ENCODE measurements at regions not wholly inside any gene's neighbourhood (a gene's known extent, or its start where the extent isn't known, plus 50 kb on each side); places are given as distances from the start of the nearest gene placed in this dataset.

GRCh38 chr3:77898621-77899020, 858.7 kb downstream of the ROBO2 start:
- TF ChIP-seq CTCF (IDR thresholded peaks at IDR 0.05) = no peak
- DNase-seq (ENCODE audit: low spot score) = no peak
- H3K27me3 Mint-ChIP-seq (ENCODE audit: low read depth) = no peaks in the 10 kb centered on the region
- no peaks in the 10 kb centered on the region for H3K9me3 Mint-ChIP-seq (ENCODE audit: low read depth)
- H3K4me1 Mint-ChIP-seq (ENCODE audit: low read depth) = no peaks in the 10 kb centered on the region
- H3K4me3 Mint-ChIP-seq (ENCODE audit: unreplicated experiment) = no peak overlapping the region
- H3K36me3 Mint-ChIP-seq (ENCODE audit: low read depth) = no peaks in the 10 kb centered on the region
- no peak overlapping the region for H3K27ac Mint-ChIP-seq (ENCODE audit: unreplicated experiment)

- H3K4me3 Mint-ChIP-seq (ENCODE audit: unreplicated experiment) = no peak overlapping the region
- no peaks in the 10 kb centered on the region for H3K36me3 Mint-ChIP-seq (ENCODE audit: low read depth)
- H3K27me3 Mint-ChIP-seq (ENCODE audit: low read depth) = no peaks in the 10 kb centered on the region
- DNase-seq (ENCODE audit: low spot score) = no peak
- no peak for TF ChIP-seq CTCF (IDR thresholded peaks at IDR 0.05)
- H3K27ac Mint-ChIP-seq (ENCODE audit: unreplicated experiment) = no peak overlapping the region
- no peaks in the 10 kb centered on the region for H3K9me3 Mint-ChIP-seq (ENCODE audit: low read depth)
- no peaks in the 10 kb centered on the region for H3K4me1 Mint-ChIP-seq (ENCODE audit: low read depth)
Measured at GRCh38 chr3:77902675-77903074, 862.8 kb downstream of the ROBO2 start.

GRCh38 chr3:77906102-77906709, 866.3 kb downstream of the ROBO2 start:
- no peaks in the 10 kb centered on the region for H3K36me3 Mint-ChIP-seq (ENCODE audit: low read depth)
- no peaks in the 10 kb centered on the region for H3K4me1 Mint-ChIP-seq (ENCODE audit: low read depth)
- H3K27me3 Mint-ChIP-seq (ENCODE audit: low read depth) = no peaks in the 10 kb centered on the region
- H3K4me3 Mint-ChIP-seq (ENCODE audit: unreplicated experiment) = no peak overlapping the region
- no peak overlapping the region for H3K27ac Mint-ChIP-seq (ENCODE audit: unreplicated experiment)
- H3K9me3 Mint-ChIP-seq (ENCODE audit: low read depth) = no peaks in the 10 kb centered on the region
- DNase-seq (ENCODE audit: low spot score) = no peak
- no peak for TF ChIP-seq CTCF (IDR thresholded peaks at IDR 0.05)

- H3K4me3 Mint-ChIP-seq (ENCODE audit: unreplicated experiment) = no peak overlapping the region
- H3K27ac Mint-ChIP-seq (ENCODE audit: unreplicated experiment) = no peak overlapping the region
- no peaks in the 10 kb centered on the region for H3K9me3 Mint-ChIP-seq (ENCODE audit: low read depth)
- TF ChIP-seq CTCF (IDR thresholded peaks at IDR 0.05) = no peak
- H3K36me3 Mint-ChIP-seq (ENCODE audit: low read depth) = peaks cover 2% of the 10 kb centered on the region
- no peaks in the 10 kb centered on the region for H3K4me1 Mint-ChIP-seq (ENCODE audit: low read depth)
- H3K27me3 Mint-ChIP-seq (ENCODE audit: low read depth) = no peaks in the 10 kb centered on the region
- no peak for DNase-seq (ENCODE audit: low spot score)
Measured at GRCh38 chr3:77913524-77914174, 873.8 kb downstream of the ROBO2 start.

GRCh38 chr3:77915336-77915735, 875.4 kb downstream of the ROBO2 start:
- peaks cover 2% of the 10 kb centered on the region for H3K36me3 Mint-ChIP-seq (ENCODE audit: low read depth)
- no peak overlapping the region for H3K4me3 Mint-ChIP-seq (ENCODE audit: unreplicated experiment)
- no peaks in the 10 kb centered on the region for H3K4me1 Mint-ChIP-seq (ENCODE audit: low read depth)
- DNase-seq (ENCODE audit: low spot score) = no peak
- no peaks in the 10 kb centered on the region for H3K9me3 Mint-ChIP-seq (ENCODE audit: low read depth)
- TF ChIP-seq CTCF (IDR thresholded peaks at IDR 0.05) = no peak
- H3K27ac Mint-ChIP-seq (ENCODE audit: unreplicated experiment) = no peak overlapping the region
- no peaks in the 10 kb centered on the region for H3K27me3 Mint-ChIP-seq (ENCODE audit: low read depth)
